HG03060 (cell line): ENCODE measurements at regions not wholly inside any gene's neighbourhood (a gene's known extent, or its start where the extent isn't known, plus 50 kb on each side); places are given as distances from the start of the nearest gene placed in this dataset.

Experiments
- ATAC-seq: cut with Tn5 transposase; IDR thresholded peaks from one replicate; pipeline ENCODE4 v1.9.1; 2021; ENCODE audit warnings: low read depth, moderate number of reproducible peaks; ENCODE audit not compliant: unreplicated experiment

- ATAC-seq: no peak
Measured at GRCh38 chr15:94021621-94022320, 209.6 kb upstream of the MCTP2 start.

- no peak for ATAC-seq
Measured at GRCh38 chr15:94019062-94019461, 212.3 kb upstream of the MCTP2 start.

- no peak for ATAC-seq
Measured at GRCh38 chr15:94015324-94015723, 216.0 kb upstream of the MCTP2 start.

GRCh38 chr15:94008104-94009074 lies 223.0 kb upstream of the MCTP2 start:
- ATAC-seq: no peak

GRCh38 chr15:94004697-94005096 lies 226.7 kb upstream of the MCTP2 start:
- ATAC-seq: no peak

GRCh38 chr15:94002041-94002440 lies 229.3 kb upstream of the MCTP2 start:
- ATAC-seq: no peak

GRCh38 chr15:94001255-94001801 lies 230.0 kb upstream of the MCTP2 start:
- no peak for ATAC-seq

GRCh38 chr15:94000606-94001005 lies 230.8 kb upstream of the MCTP2 start:
- no peak for ATAC-seq

GRCh38 chr15:93997071-93997658 lies 234.2 kb upstream of the MCTP2 start:
- no peak for ATAC-seq

GRCh38 chr15:93989440-93989998 lies 241.8 kb upstream of the MCTP2 start:
- no peak for ATAC-seq

GRCh38 chr15:93987068-93987467 lies 244.3 kb upstream of the MCTP2 start:
- ATAC-seq: no peak

- ATAC-seq: no peak
Measured at GRCh38 chr15:93986400-93986984, 244.9 kb upstream of the MCTP2 start.

- ATAC-seq: no peak
Measured at GRCh38 chr15:93985925-93986324, 245.4 kb upstream of the MCTP2 start.

- no peak for ATAC-seq
Measured at GRCh38 chr15:93985176-93985575, 246.2 kb upstream of the MCTP2 start.

- no peak for ATAC-seq
Measured at GRCh38 chr15:93983526-93983925, 247.8 kb upstream of the MCTP2 start.

- no peak for ATAC-seq
Measured at GRCh38 chr15:93982226-93982727, 249.1 kb upstream of the MCTP2 start.

GRCh38 chr15:93981706-93982105 lies 249.7 kb upstream of the MCTP2 start:
- no peak for ATAC-seq

GRCh38 chr15:93980261-93980911 lies 251.0 kb upstream of the MCTP2 start:
- no peak for ATAC-seq

GRCh38 chr15:93974804-93975481 lies 256.4 kb upstream of the MCTP2 start:
- ATAC-seq: no peak
